NCI-H1105 (cell line): ENCODE measurements at regions not wholly inside any gene's neighbourhood (a gene's known extent, or its start where the extent isn't known, plus 50 kb on each side); places are given as distances from the start of the nearest gene placed in this dataset.
A peak's percentile ranks its signal among the peaks of the same experiment; 100 is the strongest.

Experiments
- DNase-seq: peaks from one replicate; lab custom pipeline; 2025; lab: John Stamatoyannopoulos, UW

GRCh38 chr21:35337573-35337972 lies 288.5 kb upstream of the RUNX1 start:
- no peak for DNase-seq

GRCh38 chr21:35336534-35336933 lies 287.4 kb upstream of the RUNX1 start:
- DNase-seq: no peak

- DNase-seq: no peak
These were observed 286.9 kb upstream of the RUNX1 start for GRCh38 chr21:35335951-35336446.

GRCh38 chr21:35333831-35334618 lies 284.9 kb upstream of the RUNX1 start:
- no peak for DNase-seq

- no peak for DNase-seq
These were observed 283.8 kb upstream of the RUNX1 start for GRCh38 chr21:35332841-35333426.

GRCh38 chr21:35329940-35330660 lies 281.0 kb upstream of the RUNX1 start:
- no peak for DNase-seq

GRCh38 chr21:35328856-35329455 lies 279.9 kb upstream of the RUNX1 start:
- peak; percentile 9 for DNase-seq

GRCh38 chr21:35326677-35327076 lies 277.6 kb upstream of the RUNX1 start:
- DNase-seq: no peak

- no peak for DNase-seq
These were observed 276.9 kb upstream of the RUNX1 start for GRCh38 chr21:35325953-35326352.

GRCh38 chr21:35324372-35325220 lies 275.5 kb upstream of the RUNX1 start:
- DNase-seq: no peak

- no peak for DNase-seq
These were observed 274.8 kb upstream of the RUNX1 start for GRCh38 chr21:35323947-35324346.

GRCh38 chr21:35321322-35322200 lies 272.5 kb upstream of the RUNX1 start:
- no peak for DNase-seq

- no peak for DNase-seq
These were observed 270.7 kb upstream of the RUNX1 start for GRCh38 chr21:35319684-35320283.

- no peak for DNase-seq
These were observed 267.8 kb upstream of the RUNX1 start for GRCh38 chr21:35316933-35317332.

- DNase-seq: no peak
These were observed 267.4 kb upstream of the RUNX1 start for GRCh38 chr21:35316456-35316855.

GRCh38 chr21:35314857-35315582 lies 265.9 kb upstream of the RUNX1 start:
- no peak for DNase-seq

- DNase-seq: no peak
These were observed 262.9 kb upstream of the RUNX1 start for GRCh38 chr21:35311985-35312384.

GRCh38 chr21:35309316-35309715 lies 260.2 kb upstream of the RUNX1 start:
- no peak for DNase-seq

- DNase-seq: no peak
These were observed 254.0 kb upstream of the RUNX1 start for GRCh38 chr21:35303085-35303484.
